LNCaP clone FGC (cell line): ENCODE measurements at regions not wholly inside any gene's neighbourhood (a gene's known extent, or its start where the extent isn't known, plus 50 kb on each side); places are given as distances from the start of the nearest gene placed in this dataset.

ENCODE experiments used
- DNase-seq: peaks from one replicate; pipeline ENCODE4 v3.0.0-alpha.2; 2011; ENCODE audit warnings: low read depth
- H3K4me3 ChIP-seq: 2 replicates; pipeline ENCODE4 v1.5.1; 2011; ENCODE audit warnings: mild to moderate bottlenecking, low read depth, low read length, control low read depth
- CTCF ChIP-seq: IDR thresholded peaks from 2 replicates; pipeline ENCODE4 v1.5.1; 2012; ENCODE audit warnings: mild to moderate bottlenecking; ENCODE audit not compliant: control insufficient read depth, insufficient read depth; ENCODE audit errors: extremely low read depth

- no peak for DNase-seq
- H3K4me3 ChIP-seq: no peak overlapping the region
- TF ChIP-seq CTCF: no peak
These were observed 262.4 kb downstream of the USP25 start for GRCh38 chr21:15992171-15992570.

- no peak for TF ChIP-seq CTCF
- H3K4me3 ChIP-seq: no peak overlapping the region
- DNase-seq: no peak
These were observed 264.2 kb downstream of the USP25 start for GRCh38 chr21:15993951-15994350.

- DNase-seq: no peak
- no peak for TF ChIP-seq CTCF
- H3K4me3 ChIP-seq: no peak overlapping the region
These were observed 270.0 kb downstream of the USP25 start for GRCh38 chr21:15999741-16000140.

GRCh38 chr21:16002874-16003466 lies 273.2 kb downstream of the USP25 start:
- no peak for DNase-seq
- H3K4me3 ChIP-seq: no peak overlapping the region

GRCh38 chr21:16004086-16004485 lies 274.3 kb downstream of the USP25 start:
- no peak overlapping the region for H3K4me3 ChIP-seq
- DNase-seq: no peak
- TF ChIP-seq CTCF: no peak

More at GRCh38 chr21:16002874-16003466, 273.2 kb downstream of the USP25 start:
- TF ChIP-seq CTCF: peak; percentile 60

- no peak for TF ChIP-seq CTCF
- no peak for DNase-seq
These were observed 274.7 kb downstream of the USP25 start for GRCh38 chr21:16004523-16004922.

GRCh38 chr21:16005996-16006395 lies 276.2 kb downstream of the USP25 start:
- no peak overlapping the region for H3K4me3 ChIP-seq
- TF ChIP-seq CTCF: no peak
- no peak for DNase-seq

More at GRCh38 chr21:16004523-16004922, 274.7 kb downstream of the USP25 start:
- no peak overlapping the region for H3K4me3 ChIP-seq
